LNCaP clone FGC (cell line): ENCODE measurements at regions not wholly inside any gene's neighbourhood (a gene's known extent, or its start where the extent isn't known, plus 50 kb on each side); places are given as distances from the start of the nearest gene placed in this dataset.

Experiments used
- DNase-seq: peaks from one replicate; pipeline ENCODE4 v3.0.0-alpha.2; 2011; ENCODE audit warnings: low read depth
- H3K4me3 ChIP-seq: 2 replicates; pipeline ENCODE4 v1.5.1; 2011; ENCODE audit warnings: mild to moderate bottlenecking, low read depth, low read length, control low read depth
- CTCF ChIP-seq: IDR thresholded peaks from 2 replicates; pipeline ENCODE4 v1.5.1; 2012; ENCODE audit warnings: mild to moderate bottlenecking; ENCODE audit not compliant: control insufficient read depth, insufficient read depth; ENCODE audit errors: extremely low read depth

GRCh38 chr12:34347367-34347766 is 325.1 kb downstream of the ALG10 start:
- H3K4me3 ChIP-seq = peak overlapping the region; percentile 57
- peak; percentile 71 for TF ChIP-seq CTCF
- no peak for DNase-seq

DNA sequence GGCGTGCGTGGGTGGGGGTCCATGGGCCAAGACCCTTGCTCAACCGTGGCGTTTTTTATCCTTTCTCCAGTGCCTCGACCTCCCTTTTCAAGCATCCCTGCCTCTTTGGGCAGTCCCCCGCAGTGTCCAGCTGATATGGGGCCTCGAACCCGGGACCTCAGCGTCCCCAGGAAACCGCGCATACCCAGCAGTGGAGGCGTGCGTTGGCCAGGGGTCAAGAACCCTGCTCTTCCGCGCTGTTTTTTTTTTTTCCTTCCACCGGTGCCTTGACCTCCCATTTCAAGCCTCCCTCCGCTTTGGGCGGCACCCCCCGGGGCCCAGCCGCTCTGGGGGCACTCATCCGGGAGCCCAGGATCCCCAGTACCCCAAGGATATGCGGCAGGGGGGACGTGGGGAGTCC is 325.8 kb downstream of the ALG10 start:
- no peak for DNase-seq
- H3K4me3 ChIP-seq = peak overlapping the region; percentile 18; the same call in 1 of the 2 replicates
- no peak for TF ChIP-seq CTCF

- TF ChIP-seq CTCF = no peak
- H3K4me3 ChIP-seq = peak overlapping the region; percentile 18; the same call in 1 of the 2 replicates
- no peak for DNase-seq
Observed at GRCh38 chr12:34348836-34349672, 326.8 kb downstream of the ALG10 start.

GRCh38 chr12:34349673-34349961 is 327.3 kb downstream of the ALG10 start:
- no peak for TF ChIP-seq CTCF
- H3K4me3 ChIP-seq = no peak overlapping the region
- no peak for DNase-seq

DNA sequence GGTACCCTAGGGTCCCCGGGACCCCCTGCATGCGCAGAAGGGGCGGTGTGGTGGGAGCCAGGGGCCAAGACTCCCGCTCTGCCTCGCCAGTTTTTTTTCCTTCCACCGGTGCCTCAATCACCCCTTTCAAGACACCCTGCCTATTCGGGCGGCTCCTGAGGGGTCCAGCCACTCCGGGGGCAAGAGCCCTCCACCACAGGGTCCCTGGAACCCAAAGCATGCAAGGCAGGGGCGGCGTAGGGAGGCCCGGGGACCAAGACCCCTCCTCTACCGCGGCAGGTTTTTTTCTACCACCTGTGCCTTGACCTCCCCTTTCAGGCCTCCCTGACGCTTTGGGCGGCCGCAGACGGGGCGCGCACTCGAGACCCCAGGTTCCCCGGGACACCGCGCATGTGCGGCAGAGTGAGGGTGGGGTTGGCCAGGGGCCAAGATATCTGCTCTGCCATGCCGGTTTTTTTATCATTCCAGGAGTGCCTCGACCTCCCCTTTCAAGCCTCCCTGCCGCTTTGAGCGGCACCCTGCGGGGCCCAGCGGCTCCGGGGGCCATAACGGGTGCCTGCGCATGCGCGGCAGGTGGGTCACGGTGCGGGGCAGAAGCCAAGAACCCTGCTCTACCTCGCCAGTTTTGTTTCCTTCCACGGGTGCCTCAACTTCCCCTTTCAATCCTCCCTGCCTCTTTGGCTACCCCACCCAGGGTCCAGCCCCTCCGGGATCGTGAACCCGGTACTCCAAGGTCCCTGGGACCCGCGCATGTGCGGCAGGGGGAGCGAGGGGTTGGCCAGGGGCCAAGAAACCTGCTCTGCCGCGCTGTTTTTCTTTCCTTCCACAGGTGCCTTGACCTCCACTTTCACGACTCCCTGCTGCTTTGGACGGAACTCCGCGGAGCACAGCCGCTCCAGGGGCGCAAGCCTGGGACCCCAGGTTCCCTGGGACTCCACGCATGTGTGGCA is 328.1 kb downstream of the ALG10 start:
- H3K4me3 ChIP-seq = peak overlapping the region; percentile 61
- no peak for DNase-seq
- TF ChIP-seq CTCF = no peak

DNA sequence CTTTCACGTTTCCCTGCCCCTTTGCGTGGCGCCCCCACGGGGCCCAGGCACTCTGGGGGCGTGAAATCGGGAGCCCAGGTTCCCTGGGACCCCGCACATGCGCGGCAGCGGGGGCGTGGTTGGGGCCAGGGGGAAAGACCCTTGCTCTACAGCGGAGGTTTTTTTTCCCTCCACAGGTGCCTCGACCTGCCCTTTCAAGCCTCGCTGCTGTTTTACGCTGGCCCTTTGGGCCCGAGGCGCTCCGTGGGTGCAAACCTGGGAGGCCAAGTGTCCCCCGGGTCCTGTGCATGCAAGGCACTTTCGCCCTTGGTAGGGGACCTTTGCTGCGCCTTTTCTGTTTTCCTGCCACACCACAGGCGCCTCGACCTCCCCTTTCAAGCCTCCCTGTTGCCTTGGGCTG is 329.8 kb downstream of the ALG10 start:
- no peak for DNase-seq
- no peak overlapping the region for H3K4me3 ChIP-seq
- no peak for TF ChIP-seq CTCF
